ENCODE measurements at regions not wholly inside any gene's neighbourhood (a gene's known extent, or its start where the extent isn't known, plus 50 kb on each side); places are given as distances from the start of the nearest gene placed in this dataset.
"Not testable (repeated sequence)": the region's sequence is repeated elsewhere in the genome, so short reads cannot be mapped to it uniquely, and the experiment has no call there.

GRCh38 chr6:21282360-21282759 lies 311.2 kb upstream of the SOX4 start:
- H3K27me3 ChIP-seq (ENCODE audit: insufficient read depth, low read length); ATAC-seq; H3K9me3 ChIP-seq (ENCODE audit: control insufficient read depth in 1 of 2, insufficient read depth in 1 of 2, low read depth in 1 of 2, low read length in 2 of 2); H3K9ac ChIP-seq (ENCODE audit: low read length); POLR2A ChIA-PET; H2AFZ ChIP-seq (ENCODE audit: low read depth, low read length, poor library complexity, severe bottlenecking); H3K4me2 ChIP-seq (ENCODE audit: low read length); BruUV-seq (replicated peaks); DNase-seq (ENCODE audit: low read depth, low spot score); H3K4me3 ChIP-seq (replicated peaks in 1 of 2; ENCODE audit: low read depth in 1 of 2, low read length in 2 of 2); intact Hi-C loops (cut with micrococcal nuclease); H3K36me3 ChIP-seq (ENCODE audit: control insufficient read depth in 1 of 2, insufficient read depth in 2 of 2, low read length in 2 of 2); CTCF ChIA-PET; H4K20me1 ChIP-seq (ENCODE audit: insufficient read depth); H3K9me2 ChIP-seq (ENCODE audit: insufficient read depth); H3K27ac ChIP-seq (ENCODE audit: low read depth, low read length); H3K79me2 ChIP-seq (ENCODE audit: insufficient read depth, low read length): not testable (repeated sequence)
- H3K4me1 ChIP-seq (ENCODE audit: control insufficient read depth in 1 of 2, insufficient read depth in 2 of 2, low read length in 2 of 2) = peaks cover 0 to 16% of the 10 kb centered on the region in 2 experiments; a peak in 2 of 4 replicates
- RAD21 ChIA-PET (ENCODE audit: low non-redundant PET in 1 of 2, low total read pairs in 2 of 2, uncharacterized antibody in 2 of 2, unreplicated experiment in 2 of 2) = interaction anchor here in 1 of 2 experiments (0.6 kb wide), 1 partner anchor 778 kb away, joined by 3 read pairs; no protein-coding TSS in a partner anchor

GRCh38 chr6:21284166-21284565 lies 309.4 kb upstream of the SOX4 start:
- Histone ChIP-seq H3K4me2 (ENCODE audit: low read length) (no peak overlapping the region), H3K4me1 (ENCODE audit: control insufficient read depth in 1 of 2, insufficient read depth in 2 of 2, low read length in 2 of 2) (peaks cover 0 to 7% of the 10 kb centered on the region in 2 experiments; a peak in 1 of 4 replicates), H3K36me3 (ENCODE audit: control insufficient read depth in 1 of 2, insufficient read depth in 2 of 2, low read length in 2 of 2) (no peaks in the 10 kb centered on the region), H3K9me3 (ENCODE audit: control insufficient read depth in 1 of 2, insufficient read depth in 1 of 2, low read depth in 1 of 2, low read length in 2 of 2) (no peaks in the 10 kb centered on the region), H3K79me2 (ENCODE audit: insufficient read depth, low read length) (no peaks in the 10 kb centered on the region), H3K9me2 (ENCODE audit: insufficient read depth) (no peaks in the 10 kb centered on the region), H4K20me1 (ENCODE audit: insufficient read depth) (no peaks in the 10 kb centered on the region), H3K9ac (ENCODE audit: low read length) (no peak overlapping the region), H3K27me3 (ENCODE audit: insufficient read depth, low read length) (no peaks in the 10 kb centered on the region), H3K27ac (ENCODE audit: low read depth, low read length) (no peak overlapping the region), H2AFZ (ENCODE audit: low read depth, low read length, poor library complexity, severe bottlenecking) (no peak overlapping the region), H3K4me3 (replicated peaks in 1 of 2; ENCODE audit: low read depth in 1 of 2, low read length in 2 of 2) (no peak overlapping the region)
- ATAC-seq (no peak), DNase-seq (ENCODE audit: low read depth, low spot score) (no peak)
- TF ChIP-seq POLR2AphosphoS5 (IDR thresholded peaks at IDR 0.05; ENCODE audit: low read depth, low read length) (no peak), ATF3 (IDR thresholded peaks at IDR 0.05) (no peak), ZBTB33 (IDR thresholded peaks at IDR 0.05; ENCODE audit: extremely low read depth, insufficient replicate concordance, low read length) (no peak), MAX (IDR thresholded peaks at IDR 0.05) (no peak), SP1 (IDR thresholded peaks at IDR 0.05; ENCODE audit: low read depth) (no peak), EZH2 (IDR thresholded peaks at IDR 0.05) (no peak)
- CTCF ChIA-PET = no interaction called here
- no TSS peak for BruUV-seq (replicated peaks)
- intact Hi-C loops (cut with micrococcal nuclease) = no loop called here
- RAD21 ChIA-PET (ENCODE audit: low non-redundant PET in 1 of 2, low total read pairs in 2 of 2, uncharacterized antibody in 2 of 2, unreplicated experiment in 2 of 2) = no interaction called here
- POLR2A ChIA-PET = no interaction called here

All from HCT116 (cell line).